Vagina (tissue), 2 donors: ENCODE measurements at regions not wholly inside any gene's neighbourhood (a gene's known extent, or its start where the extent isn't known, plus 50 kb on each side); places are given as distances from the start of the nearest gene placed in this dataset.

Source experiments
- DNase-seq, 2 donors: peaks; one replicate each; pipeline ENCODE4 v3.0.0-alpha.2; 2017; ENCODE audit errors: extremely low spot score in 2 of 2
- H3K27ac ChIP-seq: fragments of 200-600 bp; sonication (generic); one replicate; pipeline ENCODE4 v1.5.1; 2019
- H3K27me3 ChIP-seq: fragments of 200-600 bp; sonication (generic); one replicate; pipeline ENCODE4 v1.5.1; 2019
- H3K36me3 ChIP-seq, 2 donors: fragments of 200-600 bp; sonication (generic); one replicate each; pipeline ENCODE4 v1.5.1; 2017 to 2019
- H3K4me1 ChIP-seq: fragments of 200-600 bp; sonication (generic); one replicate; pipeline ENCODE4 v1.5.1; 2019
- H3K4me3 ChIP-seq, 2 donors: fragments of 200-600 bp; sonication (generic); 1 replicate in 1 of 2; 2 replicates in 1 of 2; pipeline ENCODE4 v1.5.1; 2016 to 2019
- H3K9me3 ChIP-seq: fragments of 200-600 bp; sonication (generic); one replicate; pipeline ENCODE4 v1.5.1; 2019
- CTCF ChIP-seq, 3 experiments: fragments of 450-650 bp in 2 of 3; fragments of 200-600 bp in 1 of 3; sonication (generic) in 1 of 3; IDR thresholded peaks; one replicate each; pipeline ENCODE4 v1.5.1; 2017 to 2019; ENCODE audit warnings: antibody characterized with exemption in 3 of 3, mild to moderate bottlenecking in 2 of 3, moderate library complexity in 2 of 3
- POLR2A ChIP-seq, 2 donors: fragments of 450-650 bp; IDR thresholded peaks; one replicate each; pipeline ENCODE4 v1.6.1; 2017; ENCODE audit warnings: antibody characterized with exemption in 2 of 2, mild to moderate bottlenecking in 2 of 2, moderate library complexity in 2 of 2
- POLR2AphosphoS5 ChIP-seq, 2 donors: sonication (generic); formaldehyde crosslinking; IDR thresholded peaks; one replicate each; pipeline ENCODE4 v1.9.0; 2017; ENCODE audit warnings: antibody characterized with exemption in 2 of 2, mild to moderate bottlenecking in 2 of 2, low read depth in 1 of 2; ENCODE audit not compliant: insufficient read depth in 1 of 2
- intact Hi-C: fragments of 100-400 bp; cut with DNase I; formaldehyde crosslinking; loops from one replicate; pipeline ENCODE4 v1.15.1; 2023

GRCh38 chr2:8620611-8621382 lies 61.1 kb upstream of the ID2 start:
- DNase-seq: no peak
- H3K4me1 ChIP-seq: no peaks in the 10 kb centered on the region
- H3K36me3 ChIP-seq: no peaks in the 10 kb centered on the region
- H3K27me3 ChIP-seq: no peaks in the 10 kb centered on the region
- intact Hi-C loops: no loop called here
- peak overlapping the region; percentile 30 for H3K27ac ChIP-seq
- peak; percentile 13 to 48 for TF ChIP-seq POLR2AphosphoS5 (IDR thresholded peaks at IDR 0.05; ENCODE audit: insufficient read depth in 1 of 2, low read depth in 1 of 2)
- TF ChIP-seq POLR2A (IDR thresholded peaks at IDR 0.05): no peak
- no peak overlapping the region for H3K4me3 ChIP-seq
- no peaks in the 10 kb centered on the region for H3K9me3 ChIP-seq

GRCh38 chr2:8622199-8622911 lies 59.5 kb upstream of the ID2 start:
- H3K9me3 ChIP-seq: no peaks in the 10 kb centered on the region
- DNase-seq: no peak
- H3K36me3 ChIP-seq: no peaks in the 10 kb centered on the region
- TF ChIP-seq POLR2A (IDR thresholded peaks at IDR 0.05): no peak
- TF ChIP-seq CTCF (IDR thresholded peaks at IDR 0.05): no peak
- TF ChIP-seq POLR2AphosphoS5 (IDR thresholded peaks at IDR 0.05; ENCODE audit: insufficient read depth in 1 of 2, low read depth in 1 of 2): no peak
- intact Hi-C loops: no loop called here
- H3K4me1 ChIP-seq: no peaks in the 10 kb centered on the region
- H3K4me3 ChIP-seq: no peak overlapping the region
- H3K27ac ChIP-seq: no peak overlapping the region
- no peaks in the 10 kb centered on the region for H3K27me3 ChIP-seq

- H3K9me3 ChIP-seq: no peaks in the 10 kb centered on the region
- no peak overlapping the region for H3K4me3 ChIP-seq
- H3K27me3 ChIP-seq: no peaks in the 10 kb centered on the region
- no peaks in the 10 kb centered on the region for H3K4me1 ChIP-seq
- intact Hi-C loops: no loop called here
- no peaks in the 10 kb centered on the region for H3K36me3 ChIP-seq
- no peak overlapping the region for H3K27ac ChIP-seq
- no peak for DNase-seq
- no peak for TF ChIP-seq POLR2A (IDR thresholded peaks at IDR 0.05)
- TF ChIP-seq POLR2AphosphoS5 (IDR thresholded peaks at IDR 0.05; ENCODE audit: insufficient read depth in 1 of 2, low read depth in 1 of 2): no peak
- no peak for TF ChIP-seq CTCF (IDR thresholded peaks at IDR 0.05)
These were observed 58.9 kb upstream of the ID2 start for GRCh38 chr2:8622924-8623465.

GRCh38 chr2:8623576-8623957 lies 58.3 kb upstream of the ID2 start:
- H3K27me3 ChIP-seq: no peaks in the 10 kb centered on the region
- H3K36me3 ChIP-seq: no peaks in the 10 kb centered on the region
- no peak for TF ChIP-seq POLR2A (IDR thresholded peaks at IDR 0.05)
- no peak for TF ChIP-seq POLR2AphosphoS5 (IDR thresholded peaks at IDR 0.05; ENCODE audit: insufficient read depth in 1 of 2, low read depth in 1 of 2)
- no peak for TF ChIP-seq CTCF (IDR thresholded peaks at IDR 0.05)
- intact Hi-C loops: no loop called here
- no peak overlapping the region for H3K27ac ChIP-seq
- no peaks in the 10 kb centered on the region for H3K4me1 ChIP-seq
- H3K9me3 ChIP-seq: no peaks in the 10 kb centered on the region
- no peak overlapping the region for H3K4me3 ChIP-seq
- DNase-seq: no peak

GRCh38 chr2:8623958-8624591 lies 57.8 kb upstream of the ID2 start:
- intact Hi-C loops: no loop called here
- H3K36me3 ChIP-seq: no peaks in the 10 kb centered on the region
- H3K27me3 ChIP-seq: no peaks in the 10 kb centered on the region
- DNase-seq: no peak
- no peaks in the 10 kb centered on the region for H3K9me3 ChIP-seq
- TF ChIP-seq POLR2A (IDR thresholded peaks at IDR 0.05) (no peak), POLR2AphosphoS5 (IDR thresholded peaks at IDR 0.05; ENCODE audit: insufficient read depth in 1 of 2, low read depth in 1 of 2) (no peak), CTCF (IDR thresholded peaks at IDR 0.05) (no peak)
- no peak overlapping the region for H3K27ac ChIP-seq
- H3K4me1 ChIP-seq: no peaks in the 10 kb centered on the region
- H3K4me3 ChIP-seq: no peak overlapping the region
